ENCODE measurements at regions not wholly inside any gene's neighbourhood (a gene's known extent, or its start where the extent isn't known, plus 50 kb on each side); places are given as distances from the start of the nearest gene placed in this dataset.

DNA sequence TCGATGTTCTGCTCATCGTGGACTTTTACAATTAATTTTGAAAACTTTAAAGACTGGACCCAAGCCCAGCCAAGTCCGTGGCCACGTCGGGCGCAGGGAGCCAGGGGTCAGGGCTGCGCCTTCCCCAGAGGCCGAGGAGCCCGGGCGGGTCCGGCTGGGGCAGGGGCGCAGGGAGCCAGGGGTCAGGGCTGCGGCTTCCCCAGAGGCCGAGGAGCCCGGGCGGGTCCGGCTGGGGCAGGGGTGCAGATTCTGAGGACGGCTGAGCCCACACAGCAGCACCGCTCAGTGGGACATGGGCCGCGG, 75.2 kb downstream of the MICALL2 start:
- TF ChIP-seq, protein P1, sequence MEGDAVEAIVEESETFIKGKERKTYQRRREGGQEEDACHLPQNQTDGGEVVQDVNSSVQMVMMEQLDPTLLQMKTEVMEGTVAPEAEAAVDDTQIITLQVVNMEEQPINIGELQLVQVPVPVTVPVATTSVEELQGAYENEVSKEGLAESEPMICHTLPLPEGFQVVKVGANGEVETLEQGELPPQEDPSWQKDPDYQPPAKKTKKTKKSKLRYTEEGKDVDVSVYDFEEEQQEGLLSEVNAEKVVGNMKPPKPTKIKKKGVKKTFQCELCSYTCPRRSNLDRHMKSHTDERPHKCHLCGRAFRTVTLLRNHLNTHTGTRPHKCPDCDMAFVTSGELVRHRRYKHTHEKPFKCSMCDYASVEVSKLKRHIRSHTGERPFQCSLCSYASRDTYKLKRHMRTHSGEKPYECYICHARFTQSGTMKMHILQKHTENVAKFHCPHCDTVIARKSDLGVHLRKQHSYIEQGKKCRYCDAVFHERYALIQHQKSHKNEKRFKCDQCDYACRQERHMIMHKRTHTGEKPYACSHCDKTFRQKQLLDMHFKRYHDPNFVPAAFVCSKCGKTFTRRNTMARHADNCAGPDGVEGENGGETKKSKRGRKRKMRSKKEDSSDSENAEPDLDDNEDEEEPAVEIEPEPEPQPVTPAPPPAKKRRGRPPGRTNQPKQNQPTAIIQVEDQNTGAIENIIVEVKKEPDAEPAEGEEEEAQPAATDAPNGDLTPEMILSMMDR (IDR thresholded peaks at IDR 0.05), result no peak
- no peak for TF ChIP-seq POLR2A (IDR thresholded peaks at IDR 0.05)

All from adrenal gland (tissue), 5 donors.